OCI-LY1 (cell line): ENCODE measurements at regions not wholly inside any gene's neighbourhood (a gene's known extent, or its start where the extent isn't known, plus 50 kb on each side); places are given as distances from the start of the nearest gene placed in this dataset.
"Not testable (repeated sequence)": the region's sequence is repeated elsewhere in the genome, so short reads cannot be mapped to it uniquely, and the experiment has no call there.

Experiments used
- H2AFZ ChIP-seq: fragments of 200-600 bp; sonication (generic), shearing (Covaris generic); 2 replicates; pipeline ENCODE4 v1.6.0; 2014; ENCODE audit warnings: antibody characterized with exemption, mild to moderate bottlenecking, low read length
- H3F3A ChIP-seq: fragments of 200-600 bp; sonication (generic), shearing (Covaris generic); 2 replicates; pipeline ENCODE4 v1.6.0; 2014; ENCODE audit warnings: mild to moderate bottlenecking, antibody characterized with exemption, low read length, moderate library complexity; ENCODE audit not compliant: insufficient read depth
- H3K27ac ChIP-seq: fragments of 200-600 bp; sonication (generic); 2 replicates; pipeline ENCODE4 v1.5.1; 2014; ENCODE audit warnings: low read length, mixed run types, mild to moderate bottlenecking, low read depth; ENCODE audit not compliant: poor library complexity, severe bottlenecking
- H3K27me3 ChIP-seq: fragments of 200-600 bp; sonication (generic); 2 replicates; pipeline ENCODE4 v1.6.0; 2014; ENCODE audit warnings: antibody characterized with exemption, mild to moderate bottlenecking, low read length, moderate library complexity; ENCODE audit not compliant: insufficient read depth
- H3K36me3 ChIP-seq: fragments of 200-600 bp; sonication (generic); 2 replicates; pipeline ENCODE4 v1.6.1; 2014; ENCODE audit warnings: mild to moderate bottlenecking, antibody characterized with exemption, low read length, moderate library complexity, mixed read lengths; ENCODE audit not compliant: insufficient read depth
- H3K4me1 ChIP-seq: fragments of 200-600 bp; sonication (generic); 2 replicates; pipeline ENCODE4 v1.5.1; 2014; ENCODE audit warnings: mild to moderate bottlenecking, low read length, moderate library complexity; ENCODE audit not compliant: insufficient read depth, severe bottlenecking
- H3K4me2 ChIP-seq: fragments of 200-600 bp; sonication (generic), shearing (Covaris generic); 2 replicates; pipeline ENCODE4 v1.6.1; 2014; ENCODE audit warnings: low read length
- H3K4me3 ChIP-seq: fragments of 200-600 bp; sonication (generic); 2 replicates; pipeline ENCODE4 v1.5.1; 2014; ENCODE audit warnings: low read length, low read depth, mild to moderate bottlenecking, mixed read lengths; ENCODE audit not compliant: poor library complexity, severe bottlenecking
- H3K79me2 ChIP-seq: fragments of 200-600 bp; shearing (Covaris generic); 2 replicates; pipeline ENCODE4 v1.6.1; 2016; ENCODE audit warnings: mixed run types, low read length, mixed read lengths; ENCODE audit not compliant: insufficient read depth
- H3K9ac ChIP-seq: fragments of 200-600 bp; sonication (generic), shearing (Covaris generic); 2 replicates; pipeline ENCODE4 v1.6.1; 2014; ENCODE audit warnings: mild to moderate bottlenecking, low read length, mixed read lengths
- H3K9me2 ChIP-seq: fragments of 200-600 bp; sonication (generic), shearing (Covaris generic); 2 replicates; pipeline ENCODE4 v1.6.1; 2014; ENCODE audit warnings: low read depth, mild to moderate bottlenecking, low read length, mixed read lengths
- H3K9me3 ChIP-seq: fragments of 200-600 bp; shearing (Covaris generic); 2 replicates; pipeline ENCODE4 v1.6.1; 2014; ENCODE audit warnings: low read length, mixed read lengths
- H4K20me1 ChIP-seq: fragments of 200-600 bp; sonication (generic), shearing (Covaris generic); 2 replicates; pipeline ENCODE4 v1.6.0; 2016; ENCODE audit warnings: mild to moderate bottlenecking, low read length; ENCODE audit not compliant: insufficient read depth
- EZH2 ChIP-seq: fragments of 200-600 bp; sonication (generic), shearing (Covaris generic); IDR thresholded peaks from 2 replicates; pipeline ENCODE4 v1.8.0; 2017; ENCODE audit warnings: borderline replicate concordance, mixed run types, mild to moderate bottlenecking, antibody characterized with exemption, low read length, moderate library complexity, mixed read lengths
- TF ChIP-seq, protein P1 (sequence below): fragments of 200-600 bp; sonication (generic), shearing (Covaris generic); IDR thresholded peaks from 2 replicates; pipeline ENCODE4 v1.5.1; 2017; ENCODE audit warnings: mild to moderate bottlenecking, antibody characterized with exemption, low read length, moderate library complexity, mixed read lengths

DNA sequence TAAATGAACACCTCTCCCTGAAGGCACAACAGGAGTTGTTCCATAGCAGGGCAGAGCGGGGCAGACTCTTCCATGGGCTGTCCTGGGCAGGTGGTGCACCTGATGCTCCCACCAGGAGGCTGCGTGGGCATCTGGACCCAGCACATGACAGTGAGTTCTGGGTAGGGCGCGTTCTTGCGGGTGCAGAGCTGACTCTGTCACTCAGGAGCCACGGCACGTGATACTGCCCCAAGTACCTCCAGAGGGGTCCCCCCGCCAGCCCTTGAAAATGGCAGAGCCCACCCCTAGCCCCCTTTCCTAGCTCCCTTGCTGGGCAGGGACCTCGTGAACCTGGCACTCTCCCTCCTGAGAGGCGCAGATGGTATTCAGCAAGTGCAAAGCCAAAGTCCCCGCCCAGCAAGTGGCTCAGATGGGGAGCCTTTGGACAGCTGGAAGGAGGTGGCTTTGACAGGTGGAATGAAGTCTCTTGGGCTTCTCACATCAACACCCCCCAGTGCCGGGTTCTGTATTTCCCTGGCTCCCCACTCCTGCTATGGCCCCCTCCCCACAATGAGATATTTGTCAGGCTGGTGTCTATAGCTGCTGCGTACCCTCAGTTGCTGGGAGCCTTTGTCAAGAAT is 172.1 kb downstream of the TBC1D2B start:
- TF ChIP-seq EZH2, result no peak
- TF ChIP-seq, protein P1, sequence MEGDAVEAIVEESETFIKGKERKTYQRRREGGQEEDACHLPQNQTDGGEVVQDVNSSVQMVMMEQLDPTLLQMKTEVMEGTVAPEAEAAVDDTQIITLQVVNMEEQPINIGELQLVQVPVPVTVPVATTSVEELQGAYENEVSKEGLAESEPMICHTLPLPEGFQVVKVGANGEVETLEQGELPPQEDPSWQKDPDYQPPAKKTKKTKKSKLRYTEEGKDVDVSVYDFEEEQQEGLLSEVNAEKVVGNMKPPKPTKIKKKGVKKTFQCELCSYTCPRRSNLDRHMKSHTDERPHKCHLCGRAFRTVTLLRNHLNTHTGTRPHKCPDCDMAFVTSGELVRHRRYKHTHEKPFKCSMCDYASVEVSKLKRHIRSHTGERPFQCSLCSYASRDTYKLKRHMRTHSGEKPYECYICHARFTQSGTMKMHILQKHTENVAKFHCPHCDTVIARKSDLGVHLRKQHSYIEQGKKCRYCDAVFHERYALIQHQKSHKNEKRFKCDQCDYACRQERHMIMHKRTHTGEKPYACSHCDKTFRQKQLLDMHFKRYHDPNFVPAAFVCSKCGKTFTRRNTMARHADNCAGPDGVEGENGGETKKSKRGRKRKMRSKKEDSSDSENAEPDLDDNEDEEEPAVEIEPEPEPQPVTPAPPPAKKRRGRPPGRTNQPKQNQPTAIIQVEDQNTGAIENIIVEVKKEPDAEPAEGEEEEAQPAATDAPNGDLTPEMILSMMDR, result no peak
- Histone ChIP-seq H3K27ac (no peak overlapping the region), H3K4me3 (no peak overlapping the region), H3K9me2 (no peaks in the 10 kb centered on the region), H3K9me3 (no peaks in the 10 kb centered on the region), H3K36me3 (no peaks in the 10 kb centered on the region), H4K20me1 (no peaks in the 10 kb centered on the region), H3K27me3 (no peaks in the 10 kb centered on the region), H3K4me1 (no peaks in the 10 kb centered on the region), H3K79me2 (no peaks in the 10 kb centered on the region), H3F3A (no peaks in the 10 kb centered on the region), H3K4me2 (no peak overlapping the region), H3K9ac (no peak overlapping the region), H2AFZ (no peak overlapping the region)

GRCh38 chr15:77904901-77905300 is 172.6 kb downstream of the TBC1D2B start:
- no peak overlapping the region for H3K27ac ChIP-seq
- no peak overlapping the region for H3K4me3 ChIP-seq
- H3K27me3 ChIP-seq, result no peaks in the 10 kb centered on the region
- no peaks in the 10 kb centered on the region for H3K79me2 ChIP-seq
- TF ChIP-seq, protein P1, result no peak
- TF ChIP-seq EZH2, result no peak
- no peaks in the 10 kb centered on the region for H3F3A ChIP-seq
- no peak overlapping the region for H2AFZ ChIP-seq
- H3K9me2 ChIP-seq, result no peaks in the 10 kb centered on the region
- H3K4me1 ChIP-seq, result no peaks in the 10 kb centered on the region
- H3K9me3 ChIP-seq, result no peaks in the 10 kb centered on the region
- no peak overlapping the region for H3K4me2 ChIP-seq
- no peaks in the 10 kb centered on the region for H3K36me3 ChIP-seq
- H4K20me1 ChIP-seq, result no peaks in the 10 kb centered on the region
- no peak overlapping the region for H3K9ac ChIP-seq

- H3K36me3 ChIP-seq, result no peaks in the 10 kb centered on the region
- H3K9me2 ChIP-seq, result no peaks in the 10 kb centered on the region
- no peak overlapping the region for H2AFZ ChIP-seq
- H3K4me2 ChIP-seq, result no peak overlapping the region
- H3K27me3 ChIP-seq, result no peaks in the 10 kb centered on the region
- no peak overlapping the region for H3K9ac ChIP-seq
- no peaks in the 10 kb centered on the region for H3F3A ChIP-seq
- no peaks in the 10 kb centered on the region for H3K79me2 ChIP-seq
- TF ChIP-seq EZH2, result no peak
- TF ChIP-seq, protein P1, result no peak
- H3K4me3 ChIP-seq, result no peak overlapping the region
- H3K4me1 ChIP-seq, result no peaks in the 10 kb centered on the region
- no peaks in the 10 kb centered on the region for H4K20me1 ChIP-seq
- no peaks in the 10 kb centered on the region for H3K9me3 ChIP-seq
- H3K27ac ChIP-seq, result no peak overlapping the region
Observed at GRCh38 chr15:77904436-77904821, 173.1 kb downstream of the TBC1D2B start.

- H3K4me1 ChIP-seq, H3K4me3 ChIP-seq, H4K20me1 ChIP-seq, H3K27me3 ChIP-seq, H3K9me3 ChIP-seq, H3K9me2 ChIP-seq, H3K27ac ChIP-seq, H2AFZ ChIP-seq, H3K4me2 ChIP-seq, H3F3A ChIP-seq, H3K79me2 ChIP-seq, H3K9ac ChIP-seq, H3K36me3 ChIP-seq: not testable (repeated sequence)
Observed at GRCh38 chr15:77903761-77904435, 173.6 kb downstream of the TBC1D2B start.
